ENCODE measurements at regions not wholly inside any gene's neighbourhood (a gene's known extent, or its start where the extent isn't known, plus 50 kb on each side); places are given as distances from the start of the nearest gene placed in this dataset.

DNA sequence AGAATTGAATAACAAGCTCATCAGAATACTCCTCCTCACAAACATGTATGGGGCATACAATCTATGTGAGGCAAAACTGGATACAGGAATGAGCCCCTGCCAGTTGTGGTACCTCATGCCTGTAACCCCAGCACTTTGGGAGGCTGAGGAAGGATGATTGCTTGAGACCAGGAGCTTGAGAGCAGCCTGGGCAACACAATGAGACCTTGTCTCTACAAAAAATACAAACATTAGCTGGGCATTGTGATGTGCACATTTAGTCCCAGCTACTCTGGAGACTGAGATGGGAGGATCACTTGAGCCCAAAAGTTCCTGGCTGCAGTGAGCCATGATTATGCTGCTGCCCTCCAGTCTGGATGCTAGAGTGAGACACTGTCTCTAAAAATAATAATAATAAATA lies 611.0 kb downstream of the NLGN4X start:
- H3K36me3 ChIP-seq (ENCODE audit: insufficient read depth, low read length): no peaks in the 10 kb centered on the region
- DNase-seq (no peak), ATAC-seq (ENCODE audit: poor library complexity) (no peak)
- no peaks in the 10 kb centered on the region for H3K27me3 Mint-ChIP-seq
- no peaks in the 10 kb centered on the region for H3K4me1 ChIP-seq (ENCODE audit: insufficient read depth, low read length)
- H3K36me3 Mint-ChIP-seq (ENCODE audit: low read depth): no peaks in the 10 kb centered on the region
- intact Hi-C loops (cut with DNase I, micrococcal nuclease): no loop called here
- ChIA-PET CTCF (no interaction called here), POLR2A (no interaction called here)
- TF ChIP-seq, protein P1, sequence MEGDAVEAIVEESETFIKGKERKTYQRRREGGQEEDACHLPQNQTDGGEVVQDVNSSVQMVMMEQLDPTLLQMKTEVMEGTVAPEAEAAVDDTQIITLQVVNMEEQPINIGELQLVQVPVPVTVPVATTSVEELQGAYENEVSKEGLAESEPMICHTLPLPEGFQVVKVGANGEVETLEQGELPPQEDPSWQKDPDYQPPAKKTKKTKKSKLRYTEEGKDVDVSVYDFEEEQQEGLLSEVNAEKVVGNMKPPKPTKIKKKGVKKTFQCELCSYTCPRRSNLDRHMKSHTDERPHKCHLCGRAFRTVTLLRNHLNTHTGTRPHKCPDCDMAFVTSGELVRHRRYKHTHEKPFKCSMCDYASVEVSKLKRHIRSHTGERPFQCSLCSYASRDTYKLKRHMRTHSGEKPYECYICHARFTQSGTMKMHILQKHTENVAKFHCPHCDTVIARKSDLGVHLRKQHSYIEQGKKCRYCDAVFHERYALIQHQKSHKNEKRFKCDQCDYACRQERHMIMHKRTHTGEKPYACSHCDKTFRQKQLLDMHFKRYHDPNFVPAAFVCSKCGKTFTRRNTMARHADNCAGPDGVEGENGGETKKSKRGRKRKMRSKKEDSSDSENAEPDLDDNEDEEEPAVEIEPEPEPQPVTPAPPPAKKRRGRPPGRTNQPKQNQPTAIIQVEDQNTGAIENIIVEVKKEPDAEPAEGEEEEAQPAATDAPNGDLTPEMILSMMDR (IDR thresholded peaks at IDR 0.05): no peak
- no peak overlapping the region for H3K4me3 ChIP-seq (ENCODE audit: low read length)
- H3K9me3 Mint-ChIP-seq: peaks cover 4% of the 10 kb centered on the region
- H3K27ac ChIP-seq (ENCODE audit: low read depth in 1 of 2, low read length in 2 of 2): no peak overlapping the region
- no peaks in the 10 kb centered on the region for H3K4me1 Mint-ChIP-seq (ENCODE audit: low read depth)
- H3K9me3 ChIP-seq (ENCODE audit: control insufficient read depth in 1 of 2, insufficient read depth in 1 of 2, low read length in 2 of 2): no peaks in the 10 kb centered on the region
- H3K27ac Mint-ChIP-seq: no peak overlapping the region
- H3K4me3 Mint-ChIP-seq: no peak overlapping the region
- H3K27me3 ChIP-seq (ENCODE audit: control insufficient read depth in 1 of 2, insufficient read depth in 2 of 2, low read length in 2 of 2): no peaks in the 10 kb centered on the region

DNA sequence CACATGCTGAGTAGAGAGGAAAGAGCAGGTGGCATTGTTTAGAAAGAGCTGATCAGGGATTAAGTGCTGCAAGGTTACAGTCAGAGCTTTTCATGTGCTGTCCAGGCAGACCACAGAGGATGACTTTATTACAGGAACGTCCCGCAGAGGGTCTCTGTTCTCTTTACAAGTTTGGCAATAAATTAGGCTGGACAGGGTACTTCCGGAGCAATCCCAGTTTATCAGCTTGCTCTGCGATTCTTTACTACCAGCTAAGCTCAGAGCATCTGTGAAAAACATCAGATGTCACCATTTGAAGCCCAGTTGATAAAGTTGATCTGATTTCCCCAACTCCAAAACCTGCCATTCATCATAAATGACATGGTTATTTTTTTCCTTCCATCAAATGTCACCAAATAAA lies 633.1 kb downstream of the NLGN4X start:
- DNase-seq: no peak
- Histone ChIP-seq H3K4me1 (ENCODE audit: insufficient read depth, low read length) (no peaks in the 10 kb centered on the region), H3K27me3 (ENCODE audit: control insufficient read depth in 1 of 2, insufficient read depth in 2 of 2, low read length in 2 of 2) (no peaks in the 10 kb centered on the region), H3K4me3 (ENCODE audit: low read length) (no peak overlapping the region), H3K36me3 (ENCODE audit: insufficient read depth, low read length) (no peaks in the 10 kb centered on the region), H3K9me3 (ENCODE audit: control insufficient read depth in 1 of 2, insufficient read depth in 1 of 2, low read length in 2 of 2) (no peaks in the 10 kb centered on the region), H3K27ac (ENCODE audit: low read depth in 1 of 2, low read length in 2 of 2) (no peak overlapping the region)
- TF ChIP-seq, protein P1 (IDR thresholded peaks at IDR 0.05): no peak
- no peak overlapping the region for H3K4me3 Mint-ChIP-seq
- no peaks in the 10 kb centered on the region for H3K36me3 Mint-ChIP-seq (ENCODE audit: low read depth)
- no peaks in the 10 kb centered on the region for H3K4me1 Mint-ChIP-seq (ENCODE audit: low read depth)
- ChIA-PET POLR2A (no interaction called here), CTCF (no interaction called here)
- intact Hi-C loops (cut with DNase I, micrococcal nuclease): no loop called here
- peaks cover 2% of the 10 kb centered on the region for H3K9me3 Mint-ChIP-seq
- H3K27ac Mint-ChIP-seq: no peak overlapping the region
- no peaks in the 10 kb centered on the region for H3K27me3 Mint-ChIP-seq
- ATAC-seq (ENCODE audit: poor library complexity): no peak

DNA sequence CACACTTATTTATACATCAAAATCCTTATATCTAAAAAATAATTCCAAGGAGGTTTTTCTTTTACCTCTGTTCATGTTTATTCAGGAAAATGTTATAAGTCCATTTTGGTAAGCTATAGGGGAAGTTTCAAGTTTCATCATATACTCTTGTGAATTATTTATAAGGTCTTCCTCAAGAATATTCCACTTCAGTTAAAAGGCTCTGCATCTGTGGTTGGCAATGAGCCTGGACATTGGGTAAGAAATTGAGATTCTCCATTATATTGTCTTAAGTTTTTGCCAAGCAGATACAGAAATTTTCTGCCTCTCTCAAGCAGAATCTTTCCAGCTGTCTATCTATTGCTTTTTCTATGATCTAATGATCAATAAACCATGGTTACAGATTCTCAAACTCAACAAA lies 641.9 kb downstream of the NLGN4X start:
- no peak overlapping the region for H3K4me3 Mint-ChIP-seq
- TF ChIP-seq, protein P1 (IDR thresholded peaks at IDR 0.05): no peak
- intact Hi-C loops (cut with DNase I, micrococcal nuclease): no loop called here

More for the DNA sequence above, 641.9 kb downstream of the NLGN4X start:
- no peaks in the 10 kb centered on the region for H3K27me3 Mint-ChIP-seq
- H3K4me1 Mint-ChIP-seq (ENCODE audit: low read depth): no peaks in the 10 kb centered on the region
- ATAC-seq (ENCODE audit: poor library complexity) (no peak), DNase-seq (no peak)
- Histone ChIP-seq H3K36me3 (ENCODE audit: insufficient read depth, low read length) (no peaks in the 10 kb centered on the region), H3K27me3 (ENCODE audit: control insufficient read depth in 1 of 2, insufficient read depth in 2 of 2, low read length in 2 of 2) (no peaks in the 10 kb centered on the region), H3K9me3 (ENCODE audit: control insufficient read depth in 1 of 2, insufficient read depth in 1 of 2, low read length in 2 of 2) (no peaks in the 10 kb centered on the region), H3K4me1 (ENCODE audit: insufficient read depth, low read length) (no peaks in the 10 kb centered on the region), H3K4me3 (ENCODE audit: low read length) (no peak overlapping the region), H3K27ac (ENCODE audit: low read depth in 1 of 2, low read length in 2 of 2) (no peak overlapping the region)
- H3K27ac Mint-ChIP-seq: no peak overlapping the region
- no peaks in the 10 kb centered on the region for H3K36me3 Mint-ChIP-seq (ENCODE audit: low read depth)
- CTCF ChIA-PET: no interaction called here
- peaks cover 3% of the 10 kb centered on the region for H3K9me3 Mint-ChIP-seq
- POLR2A ChIA-PET: no interaction called here

Data from CD4-positive, alpha-beta T cell (primary cell).